ENCODE measurements at regions not wholly inside any gene's neighbourhood (a gene's known extent, or its start where the extent isn't known, plus 50 kb on each side); places are given as distances from the start of the nearest gene placed in this dataset.

DNA sequence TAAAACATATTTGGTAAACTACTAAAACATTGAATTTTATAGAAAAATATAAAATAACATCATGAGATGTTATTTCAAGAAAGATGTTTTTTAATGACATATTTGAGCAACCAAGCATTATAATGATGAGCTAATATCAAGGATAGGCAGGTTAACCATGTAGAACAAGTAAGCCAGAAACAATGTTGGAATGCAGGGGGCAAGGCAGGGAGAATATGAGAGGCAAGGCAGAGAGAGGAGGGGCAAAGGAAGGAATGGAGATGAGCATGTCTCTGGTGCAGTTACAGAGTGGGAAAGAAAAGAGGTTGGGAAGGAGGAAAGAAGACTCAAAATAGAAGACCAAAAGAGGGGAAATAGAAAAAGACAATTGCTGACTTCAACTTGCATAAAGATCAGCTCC is 390.4 kb downstream of the MCTP2 start:
- DNase-seq, result no peak

DNA sequence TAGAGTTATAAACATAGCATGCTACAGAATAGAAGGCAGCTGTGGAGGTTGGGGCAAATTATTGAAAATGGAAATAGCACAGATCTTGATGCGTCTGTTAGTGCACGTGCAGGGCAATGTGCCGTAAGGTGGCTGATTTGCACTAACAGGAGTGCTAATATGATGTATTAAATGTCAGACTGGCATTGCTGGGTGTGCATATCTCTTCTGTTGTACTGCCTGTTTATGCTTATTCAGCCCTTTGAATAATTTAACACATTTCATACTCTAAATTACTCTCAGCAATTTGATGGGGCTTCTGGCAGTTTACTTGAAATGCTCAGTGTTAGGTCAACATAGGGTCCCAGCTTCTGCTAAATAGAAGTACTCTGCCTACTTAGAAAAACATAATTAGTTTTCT is 395.6 kb downstream of the MCTP2 start:
- H3K4me2 ChIP-seq (ENCODE audit: low read length), result no peak overlapping the region
- no peak overlapping the region for H3K4ac ChIP-seq (ENCODE audit: low read depth, low read length)
- H3K79me1 ChIP-seq (ENCODE audit: low read length), result no peaks in the 10 kb centered on the region
- no peak overlapping the region for H3K18ac ChIP-seq (ENCODE audit: low read length)
- no peaks in the 10 kb centered on the region for H3K27me3 ChIP-seq (ENCODE audit: insufficient read depth, low read length)
- H3K14ac ChIP-seq (ENCODE audit: low read length), result no peak overlapping the region
- no peak overlapping the region for H2AK5ac ChIP-seq (ENCODE audit: low read length)
- H2BK5ac ChIP-seq (ENCODE audit: low read depth, low read length, poor library complexity), result no peak overlapping the region
- H3K9ac ChIP-seq (ENCODE audit: low read length), result no peak overlapping the region
- no peak overlapping the region for H2AFZ ChIP-seq (ENCODE audit: insufficient read depth, low read length, poor library complexity)
- H3K4me3 ChIP-seq (ENCODE audit: low read depth, low read length), result no peak overlapping the region
- H3K4me1 ChIP-seq (ENCODE audit: control insufficient read depth in 1 of 2, insufficient read depth in 2 of 2, low read length in 2 of 2), result no peaks in the 10 kb centered on the region
- no peak overlapping the region for H2BK120ac ChIP-seq (ENCODE audit: insufficient read depth, low read length, poor library complexity)
- no peaks in the 10 kb centered on the region for H3K9me3 ChIP-seq (ENCODE audit: insufficient read depth, low read depth, low read length)
- no peak overlapping the region for H3K23ac ChIP-seq (ENCODE audit: low read length)
- no CpG with 5 or more reads among the region's 3 CpGs for WGBS (ENCODE audit: extremely low coverage, insufficient coverage, insufficient read length)
- no peaks in the 10 kb centered on the region for H3K79me2 ChIP-seq (ENCODE audit: control insufficient read depth, insufficient read depth, low read length, poor library complexity)
- no peak overlapping the region for H4K12ac ChIP-seq (ENCODE audit: low read depth, low read length)
- no peaks in the 10 kb centered on the region for H3K36me3 ChIP-seq (ENCODE audit: control insufficient read depth in 1 of 2, insufficient read depth in 2 of 2, low read length in 2 of 2)
- H3K27ac ChIP-seq (ENCODE audit: low read depth, low read length), result no peak overlapping the region
- H4K8ac ChIP-seq (ENCODE audit: low read depth, low read length), result no peak overlapping the region
- no peak for DNase-seq
- no peak overlapping the region for H4K91ac ChIP-seq (ENCODE audit: low read depth, low read length)
- H2BK12ac ChIP-seq (ENCODE audit: low read length), result no peak overlapping the region

More for the DNA sequence above, 390.4 kb downstream of the MCTP2 start:
- Histone ChIP-seq H4K91ac (ENCODE audit: low read depth, low read length) (no peak overlapping the region), H2BK12ac (ENCODE audit: low read length) (no peak overlapping the region), H2BK5ac (ENCODE audit: low read depth, low read length, poor library complexity) (no peak overlapping the region), H3K9me3 (ENCODE audit: insufficient read depth, low read depth, low read length) (no peaks in the 10 kb centered on the region), H2AFZ (ENCODE audit: insufficient read depth, low read length, poor library complexity) (no peak overlapping the region), H2AK5ac (ENCODE audit: low read length) (no peak overlapping the region), H3K23ac (ENCODE audit: low read length) (no peak overlapping the region), H4K8ac (ENCODE audit: low read depth, low read length) (no peak overlapping the region), H3K4ac (ENCODE audit: low read depth, low read length) (no peak overlapping the region), H3K4me3 (ENCODE audit: low read depth, low read length) (no peak overlapping the region), H3K14ac (ENCODE audit: low read length) (no peak overlapping the region), H3K27me3 (ENCODE audit: insufficient read depth, low read length) (no peaks in the 10 kb centered on the region), H3K79me2 (ENCODE audit: control insufficient read depth, insufficient read depth, low read length, poor library complexity) (no peaks in the 10 kb centered on the region), H3K18ac (ENCODE audit: low read length) (no peak overlapping the region), H3K4me1 (ENCODE audit: control insufficient read depth in 1 of 2, insufficient read depth in 2 of 2, low read length in 2 of 2) (no peaks in the 10 kb centered on the region), H3K4me2 (ENCODE audit: low read length) (no peak overlapping the region), H3K27ac (ENCODE audit: low read depth, low read length) (no peak overlapping the region), H3K36me3 (ENCODE audit: control insufficient read depth in 1 of 2, insufficient read depth in 2 of 2, low read length in 2 of 2) (no peaks in the 10 kb centered on the region), H4K12ac (ENCODE audit: low read depth, low read length) (no peak overlapping the region), H3K9ac (ENCODE audit: low read length) (no peak overlapping the region), H2BK120ac (ENCODE audit: insufficient read depth, low read length, poor library complexity) (no peak overlapping the region), H3K79me1 (ENCODE audit: low read length) (no peaks in the 10 kb centered on the region)

DNA sequence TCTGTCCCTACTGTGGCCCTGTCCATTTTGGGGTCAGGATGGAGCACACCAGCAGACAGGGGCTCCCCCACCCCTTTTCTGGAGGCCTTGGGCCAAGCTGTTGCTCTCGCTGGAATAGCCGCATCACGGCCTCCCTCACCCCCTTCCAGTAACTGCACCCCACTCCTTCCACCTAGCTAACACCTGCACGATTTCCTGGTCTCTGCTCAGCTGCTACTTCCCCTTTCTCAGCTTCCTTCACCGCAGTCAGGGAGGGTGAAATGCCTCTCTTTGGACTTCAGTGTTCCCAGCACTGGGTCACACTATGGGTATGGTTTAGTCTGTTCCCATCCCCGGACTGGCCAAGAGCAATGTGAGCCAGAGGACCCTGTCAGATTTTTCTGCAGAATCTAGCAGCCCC is 400.2 kb downstream of the MCTP2 start:
- no peaks in the 10 kb centered on the region for H3K79me2 ChIP-seq (ENCODE audit: control insufficient read depth, insufficient read depth, low read length, poor library complexity)
- no peak overlapping the region for H2AK5ac ChIP-seq (ENCODE audit: low read length)
- no peak overlapping the region for H3K27ac ChIP-seq (ENCODE audit: low read depth, low read length)
- H3K9me3 ChIP-seq (ENCODE audit: insufficient read depth, low read depth, low read length), result no peaks in the 10 kb centered on the region
- H2BK12ac ChIP-seq (ENCODE audit: low read length), result no peak overlapping the region
- H2AFZ ChIP-seq (ENCODE audit: insufficient read depth, low read length, poor library complexity), result no peak overlapping the region
- no peak overlapping the region for H2BK120ac ChIP-seq (ENCODE audit: insufficient read depth, low read length, poor library complexity)
- no peak overlapping the region for H3K18ac ChIP-seq (ENCODE audit: low read length)
- H3K79me1 ChIP-seq (ENCODE audit: low read length), result no peaks in the 10 kb centered on the region
- H2BK5ac ChIP-seq (ENCODE audit: low read depth, low read length, poor library complexity), result no peak overlapping the region
- H3K27me3 ChIP-seq (ENCODE audit: insufficient read depth, low read length), result no peaks in the 10 kb centered on the region
- no CpG with 5 or more reads among the region's 6 CpGs for WGBS (ENCODE audit: extremely low coverage, insufficient coverage, insufficient read length)
- no peak for DNase-seq
- H3K4me1 ChIP-seq (ENCODE audit: control insufficient read depth in 1 of 2, insufficient read depth in 2 of 2, low read length in 2 of 2), result no peaks in the 10 kb centered on the region
- H3K4me3 ChIP-seq (ENCODE audit: low read depth, low read length), result no peak overlapping the region
- no peak overlapping the region for H4K8ac ChIP-seq (ENCODE audit: low read depth, low read length)
- H3K14ac ChIP-seq (ENCODE audit: low read length), result no peak overlapping the region
- H3K23ac ChIP-seq (ENCODE audit: low read length), result no peak overlapping the region
- no peak overlapping the region for H4K91ac ChIP-seq (ENCODE audit: low read depth, low read length)
- H3K36me3 ChIP-seq (ENCODE audit: control insufficient read depth in 1 of 2, insufficient read depth in 2 of 2, low read length in 2 of 2), result no peaks in the 10 kb centered on the region
- no peak overlapping the region for H4K12ac ChIP-seq (ENCODE audit: low read depth, low read length)
- H3K4me2 ChIP-seq (ENCODE audit: low read length), result no peak overlapping the region
- no peak overlapping the region for H3K9ac ChIP-seq (ENCODE audit: low read length)
- H3K4ac ChIP-seq (ENCODE audit: low read depth, low read length), result no peak overlapping the region

DNA sequence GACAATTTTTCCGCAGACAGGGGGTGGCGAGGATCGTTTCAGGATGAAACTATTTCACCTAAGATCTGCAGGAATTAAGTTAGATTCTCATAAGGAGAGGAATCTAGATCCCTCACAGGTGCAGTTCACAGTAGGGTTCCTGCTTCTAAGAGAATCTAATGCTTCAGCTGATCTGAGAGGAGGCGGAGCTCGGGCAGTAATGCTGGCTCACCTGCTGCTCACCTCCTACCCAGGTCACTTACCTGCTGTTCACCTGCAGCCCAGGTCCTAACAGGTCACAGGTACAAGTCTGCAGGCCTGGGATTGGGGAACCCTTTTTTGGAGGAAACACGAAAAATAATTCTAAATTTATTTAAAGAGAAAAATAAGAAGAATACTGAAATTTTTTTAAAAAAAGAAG is 406.8 kb downstream of the MCTP2 start:
- H2BK120ac ChIP-seq (ENCODE audit: insufficient read depth, low read length, poor library complexity), result no peak overlapping the region
- H3K9ac ChIP-seq (ENCODE audit: low read length), result no peak overlapping the region
- no peak overlapping the region for H2BK5ac ChIP-seq (ENCODE audit: low read depth, low read length, poor library complexity)
- H3K14ac ChIP-seq (ENCODE audit: low read length), result no peak overlapping the region
- H3K79me1 ChIP-seq (ENCODE audit: low read length), result no peaks in the 10 kb centered on the region
- H3K23ac ChIP-seq (ENCODE audit: low read length), result no peak overlapping the region
- no peaks in the 10 kb centered on the region for H3K79me2 ChIP-seq (ENCODE audit: control insufficient read depth, insufficient read depth, low read length, poor library complexity)
- H4K8ac ChIP-seq (ENCODE audit: low read depth, low read length), result no peak overlapping the region
- H3K4me3 ChIP-seq (ENCODE audit: low read depth, low read length), result no peak overlapping the region
- no peaks in the 10 kb centered on the region for H3K4me1 ChIP-seq (ENCODE audit: control insufficient read depth in 1 of 2, insufficient read depth in 2 of 2, low read length in 2 of 2)
- H4K91ac ChIP-seq (ENCODE audit: low read depth, low read length), result no peak overlapping the region
- H2AK5ac ChIP-seq (ENCODE audit: low read length), result no peak overlapping the region
- H4K12ac ChIP-seq (ENCODE audit: low read depth, low read length), result no peak overlapping the region
- no peak overlapping the region for H3K4ac ChIP-seq (ENCODE audit: low read depth, low read length)
- no peak overlapping the region for H3K18ac ChIP-seq (ENCODE audit: low read length)
- no peak overlapping the region for H2AFZ ChIP-seq (ENCODE audit: insufficient read depth, low read length, poor library complexity)
- no peak overlapping the region for H3K27ac ChIP-seq (ENCODE audit: low read depth, low read length)
- no peak overlapping the region for H2BK12ac ChIP-seq (ENCODE audit: low read length)
- H3K36me3 ChIP-seq (ENCODE audit: control insufficient read depth in 1 of 2, insufficient read depth in 2 of 2, low read length in 2 of 2), result no peaks in the 10 kb centered on the region
- WGBS (ENCODE audit: extremely low coverage, insufficient coverage, insufficient read length), result no CpG with 5 or more reads among the region's 6 CpGs
- H3K27me3 ChIP-seq (ENCODE audit: insufficient read depth, low read length), result no peaks in the 10 kb centered on the region
- H3K4me2 ChIP-seq (ENCODE audit: low read length), result no peak overlapping the region
- H3K9me3 ChIP-seq (ENCODE audit: insufficient read depth, low read depth, low read length), result no peaks in the 10 kb centered on the region
- no peak for DNase-seq

DNA sequence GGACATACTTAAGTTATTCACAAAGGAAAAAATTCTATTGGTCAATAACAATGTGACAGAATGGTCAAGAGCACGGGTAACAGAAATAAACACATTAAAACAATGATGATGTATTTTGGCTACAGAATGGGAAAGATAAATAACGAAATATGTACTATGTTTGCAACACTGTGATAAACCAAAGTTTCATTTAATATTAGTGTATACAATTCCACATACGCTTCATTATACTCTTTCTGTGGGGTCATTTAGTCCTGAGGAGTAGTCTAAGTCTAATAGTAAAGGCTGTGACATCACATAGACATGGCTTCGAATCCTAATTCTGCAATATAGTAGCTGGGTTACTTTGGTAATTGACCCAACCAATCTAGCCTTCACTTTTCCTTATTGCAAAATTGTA is 408.3 kb downstream of the MCTP2 start:
- Histone ChIP-seq H4K91ac (ENCODE audit: low read depth, low read length) (no peak overlapping the region), H3K27me3 (ENCODE audit: insufficient read depth, low read length) (no peaks in the 10 kb centered on the region), H3K4me3 (ENCODE audit: low read depth, low read length) (no peak overlapping the region), H3K36me3 (ENCODE audit: control insufficient read depth in 1 of 2, insufficient read depth in 2 of 2, low read length in 2 of 2) (no peaks in the 10 kb centered on the region), H4K12ac (ENCODE audit: low read depth, low read length) (no peak overlapping the region), H2AK5ac (ENCODE audit: low read length) (no peak overlapping the region), H3K9ac (ENCODE audit: low read length) (no peak overlapping the region), H3K4me1 (ENCODE audit: control insufficient read depth in 1 of 2, insufficient read depth in 2 of 2, low read length in 2 of 2) (no peaks in the 10 kb centered on the region), H2BK12ac (ENCODE audit: low read length) (no peak overlapping the region), H3K79me1 (ENCODE audit: low read length) (no peaks in the 10 kb centered on the region), H3K18ac (ENCODE audit: low read length) (no peak overlapping the region), H2AFZ (ENCODE audit: insufficient read depth, low read length, poor library complexity) (no peak overlapping the region), H2BK120ac (ENCODE audit: insufficient read depth, low read length, poor library complexity) (no peak overlapping the region), H3K9me3 (ENCODE audit: insufficient read depth, low read depth, low read length) (no peaks in the 10 kb centered on the region), H3K4ac (ENCODE audit: low read depth, low read length) (no peak overlapping the region), H2BK5ac (ENCODE audit: low read depth, low read length, poor library complexity) (no peak overlapping the region), H3K14ac (ENCODE audit: low read length) (no peak overlapping the region), H3K27ac (ENCODE audit: low read depth, low read length) (no peak overlapping the region), H3K4me2 (ENCODE audit: low read length) (no peak overlapping the region), H3K79me2 (ENCODE audit: control insufficient read depth, insufficient read depth, low read length, poor library complexity) (no peaks in the 10 kb centered on the region), H3K23ac (ENCODE audit: low read length) (no peak overlapping the region), H4K8ac (ENCODE audit: low read depth, low read length) (no peak overlapping the region)
- no peak for DNase-seq
- WGBS (ENCODE audit: extremely low coverage, insufficient coverage, insufficient read length), result no CpG with 5 or more reads among the region's 4 CpGs

All from trophoblast cell (in vitro differentiated cells and primary cell).